HCT116 (cell line): ENCODE measurements at regions not wholly inside any gene's neighbourhood (a gene's known extent, or its start where the extent isn't known, plus 50 kb on each side); places are given as distances from the start of the nearest gene placed in this dataset.

Source experiments
- ATAC-seq: fragments of 200-7000 bp; cut with Tn5 transposase; 2 replicates; pipeline ENCODE4 v1.9.1; 2020; ENCODE audit warnings: mild to moderate bottlenecking, moderate library complexity
- BruUV-seq: library from RNA; stranded (reverse); fragments of 400-500 nt; replicated peaks from 2 replicates; lab custom pipeline; 2021; lab: Mats Ljungman, UMichigan
- CTCF ChIA-PET: fragments of 300-600 bp; sonication (Branson Sonifier 250); formaldehyde crosslinking; loops from one replicate; lab custom pipeline; 2021; ENCODE audit warnings: antibody characterized with exemption; lab: Charles Lee
- POLR2A ChIA-PET: fragments of 300-600, 350-600 bp; sonication (Branson Sonifier 250); formaldehyde crosslinking; loops from one replicate; lab custom pipeline; 2021; ENCODE audit warnings: antibody characterized with exemption; lab: Charles Lee
- RAD21 ChIA-PET, 2 experiments: fragments of 300-600 bp; sonication (Branson Sonifier 250); formaldehyde crosslinking; loops; one replicate each; lab custom pipeline; 2023; ENCODE audit warnings: low total read pairs in 2 of 2; ENCODE audit not compliant: uncharacterized antibody in 2 of 2, unreplicated experiment in 2 of 2, low non-redundant PET in 1 of 2; lab: Charles Lee
- DNase-seq: peaks from one replicate; pipeline ENCODE4 v3.0.0-alpha.2; 2010; ENCODE audit warnings: low read depth, low spot score
- H2AFZ ChIP-seq: fragments of 200-600 bp; shearing (Covaris generic), sonication (generic); 2 replicates; pipeline ENCODE4 v1.6.1; 2017; ENCODE audit warnings: low read depth, mixed run types, mixed read lengths, antibody characterized with exemption, low read length; ENCODE audit not compliant: poor library complexity, severe bottlenecking
- H3K27ac ChIP-seq: 2 replicates; pipeline ENCODE4 v1.5.1; 2012; ENCODE audit warnings: low read depth, low read length
- H3K27me3 ChIP-seq: fragments of 200-600 bp; sonication (generic); 2 replicates; pipeline ENCODE4 v1.6.1; 2016; ENCODE audit warnings: mixed run types, low read length, mixed read lengths; ENCODE audit not compliant: insufficient read depth
- H3K36me3 ChIP-seq, 2 experiments: fragments of 200-500 bp in 1 of 2; fragments of 200-600 bp in 1 of 2; sonication (Bioruptor generic) in 1 of 2; sonication (generic) in 1 of 2; 2 replicates each; pipeline versions ENCODE4 v1.5.1 to v1.6.1; 2014 to 2016; ENCODE audit warnings: low read length in 2 of 2, inconsistent platforms in 1 of 2, mixed read lengths in 1 of 2, mixed run types in 1 of 2; ENCODE audit not compliant: insufficient read depth in 2 of 2, control insufficient read depth in 1 of 2
- H3K4me1 ChIP-seq, 2 experiments: fragments of 200-600 bp in 1 of 2; sonication (generic) in 1 of 2; 2 replicates each; pipeline versions ENCODE4 v1.5.1 to v1.6.1; 2012 to 2017; ENCODE audit warnings: low read length in 2 of 2, inconsistent platforms in 1 of 2, mild to moderate bottlenecking in 1 of 2, mixed read lengths in 1 of 2, mixed run types in 1 of 2, moderate library complexity in 1 of 2; ENCODE audit not compliant: insufficient read depth in 2 of 2, control insufficient read depth in 1 of 2
- H3K4me2 ChIP-seq: fragments of 200-600 bp; sonication (generic); 2 replicates; pipeline ENCODE4 v1.6.1; 2017; ENCODE audit warnings: mixed run types, low read length, mixed read lengths
- H3K4me3 ChIP-seq, 2 experiments: fragments of 200-600 bp in 1 of 2; sonication (generic) in 1 of 2; replicated peaks in 1 of 2; 2 replicates each; pipeline ENCODE4 v1.5.1; 2011 to 2016; ENCODE audit warnings: low read length in 2 of 2, control low read depth in 1 of 2, low read depth in 1 of 2, mild to moderate bottlenecking in 1 of 2, mixed read lengths in 1 of 2, mixed run types in 1 of 2
- H3K79me2 ChIP-seq: fragments of 200-600 bp; sonication (generic); 2 replicates; pipeline ENCODE4 v1.6.1; 2017; ENCODE audit warnings: mild to moderate bottlenecking, mixed run types, low read length, moderate library complexity, mixed read lengths; ENCODE audit not compliant: insufficient read depth
- H3K9ac ChIP-seq: fragments of 200-600 bp; sonication (generic); 2 replicates; pipeline ENCODE4 v1.6.1; 2016; ENCODE audit warnings: low read length, mixed read lengths
- H3K9me2 ChIP-seq: fragments of 200-600 bp; sonication (generic), shearing (Covaris generic); 2 replicates; pipeline ENCODE4 v1.6.1; 2017; ENCODE audit warnings: mixed run types, mild to moderate bottlenecking, moderate library complexity; ENCODE audit not compliant: insufficient read depth
- H3K9me3 ChIP-seq, 2 experiments: fragments of 200-500 bp in 1 of 2; fragments of 200-600 bp in 1 of 2; sonication (Bioruptor generic) in 1 of 2; sonication (generic) in 1 of 2; 2 replicates each; pipeline ENCODE4 v1.6.1; 2014 to 2017; ENCODE audit warnings: low read length in 2 of 2, mixed read lengths in 2 of 2, inconsistent platforms in 1 of 2, low read depth in 1 of 2, mild to moderate bottlenecking in 1 of 2, mixed run types in 1 of 2, moderate library complexity in 1 of 2; ENCODE audit not compliant: control insufficient read depth in 1 of 2, insufficient read depth in 1 of 2
- H4K20me1 ChIP-seq: fragments of 200-600 bp; sonication (generic), shearing (Covaris generic); 2 replicates; pipeline ENCODE4 v1.6.1; 2017; ENCODE audit warnings: mixed run types, mild to moderate bottlenecking, moderate library complexity; ENCODE audit not compliant: insufficient read depth
- ATF3 ChIP-seq: IDR thresholded peaks from 2 replicates; pipeline ENCODE4 v1.6.1; 2012
- CEBPB ChIP-seq: IDR thresholded peaks from 2 replicates; pipeline ENCODE4 v1.6.1; 2012; ENCODE audit warnings: low read depth
- EGR1 ChIP-seq: IDR thresholded peaks from 2 replicates; pipeline ENCODE4 v1.6.1; 2012; ENCODE audit warnings: low read depth
- EZH2phosphoT487 ChIP-seq: fragments of 200-600 bp; IDR thresholded peaks from 2 replicates; pipeline ENCODE4 v1.6.1; 2018; ENCODE audit warnings: antibody characterized with exemption, borderline replicate concordance
- FOSL1 ChIP-seq: IDR thresholded peaks from 2 replicates; pipeline ENCODE4 v1.6.1; 2012; ENCODE audit warnings: low read depth
- POLR2A ChIP-seq: IDR thresholded peaks from 2 replicates; pipeline ENCODE4 v1.7.0; 2011; ENCODE audit warnings: borderline replicate concordance; ENCODE audit not compliant: insufficient read depth, insufficient read length; ENCODE audit errors: extremely low read depth
- POLR2AphosphoS5 ChIP-seq: IDR thresholded peaks from 2 replicates; pipeline ENCODE4 v1.6.1; 2011; ENCODE audit warnings: mild to moderate bottlenecking, low read depth, low read length, moderate library complexity
- RAD21 ChIP-seq: IDR thresholded peaks from 2 replicates; pipeline ENCODE4 v1.6.1; 2012; ENCODE audit warnings: low read depth, mild to moderate bottlenecking
- SIN3A ChIP-seq: IDR thresholded peaks from 2 replicates; pipeline ENCODE4 v1.6.1; 2012; ENCODE audit warnings: low read depth
- ZBTB33 ChIP-seq: IDR thresholded peaks from 2 replicates; pipeline ENCODE4 v1.6.1; 2011; ENCODE audit warnings: mild to moderate bottlenecking, low read length, moderate library complexity; ENCODE audit not compliant: insufficient replicate concordance; ENCODE audit errors: extremely low read depth
- ZFX ChIP-seq: fragments of 450-650 bp; IDR thresholded peaks from 2 replicates; pipeline ENCODE4 v1.6.1; 2017
- ZNF274 ChIP-seq: fragments of 200-500 bp; sonication (Bioruptor generic); IDR thresholded peaks from 2 replicates; pipeline ENCODE4 v1.6.1; 2014; ENCODE audit warnings: mild to moderate bottlenecking, low read depth, low read length, inconsistent platforms
- intact Hi-C: fragments of 100-400 bp; cut with micrococcal nuclease; formaldehyde crosslinking; loops from 2 replicates; pipeline ENCODE4 v1.10.0; 2022

GRCh38 chr5:52041842-52042241, 658.6 kb downstream of the ISL1 start:
- no peak for TF ChIP-seq RAD21
- TF ChIP-seq ATF3: no peak
- no peak for TF ChIP-seq POLR2A
- no peak overlapping the region for H3K27ac ChIP-seq
- H3K36me3 ChIP-seq: no peaks in the 10 kb centered on the region
- H3K9me2 ChIP-seq: no peaks in the 10 kb centered on the region
- intact Hi-C loops: no loop called here
- H4K20me1 ChIP-seq: no peaks in the 10 kb centered on the region
- no peak overlapping the region for H3K9ac ChIP-seq
- ATAC-seq (no peak), DNase-seq (no peak)
- POLR2A ChIA-PET: no interaction called here
- H3K27me3 ChIP-seq: no peaks in the 10 kb centered on the region
- no peak overlapping the region for H2AFZ ChIP-seq
- RAD21 ChIA-PET: no interaction called here
- CTCF ChIA-PET: no interaction called here
- no TSS peak for BruUV-seq
- H3K79me2 ChIP-seq: no peaks in the 10 kb centered on the region
- H3K4me1 ChIP-seq: no peaks in the 10 kb centered on the region
- H3K9me3 ChIP-seq: no peaks in the 10 kb centered on the region
- H3K4me2 ChIP-seq: no peak overlapping the region
- no peak overlapping the region for H3K4me3 ChIP-seq

GRCh38 chr5:52043137-52043536, 659.9 kb downstream of the ISL1 start:
- H3K79me2 ChIP-seq: no peaks in the 10 kb centered on the region
- no peak for TF ChIP-seq ATF3
- no peak overlapping the region for H3K4me3 ChIP-seq
- intact Hi-C loops: no loop called here
- POLR2A ChIA-PET: no interaction called here
- no peaks in the 10 kb centered on the region for H3K36me3 ChIP-seq
- DNase-seq (no peak), ATAC-seq (no peak)
- H3K27ac ChIP-seq: no peak overlapping the region
- BruUV-seq: no TSS peak
- no peaks in the 10 kb centered on the region for H3K27me3 ChIP-seq
- no peaks in the 10 kb centered on the region for H4K20me1 ChIP-seq
- CTCF ChIA-PET: no interaction called here
- no peaks in the 10 kb centered on the region for H3K4me1 ChIP-seq
- H3K9me2 ChIP-seq: no peaks in the 10 kb centered on the region
- no peaks in the 10 kb centered on the region for H3K9me3 ChIP-seq
- H2AFZ ChIP-seq: no peak overlapping the region
- H3K9ac ChIP-seq: no peak overlapping the region
- RAD21 ChIA-PET: no interaction called here
- H3K4me2 ChIP-seq: no peak overlapping the region

GRCh38 chr5:52043543-52043942, 660.3 kb downstream of the ISL1 start:
- no peak for DNase-seq
- ChIA-PET RAD21 (no interaction called here), CTCF (no interaction called here), POLR2A (no interaction called here)
- no peak overlapping the region for H3K9ac ChIP-seq
- H3K36me3 ChIP-seq: no peaks in the 10 kb centered on the region
- no TSS peak for BruUV-seq
- H4K20me1 ChIP-seq: no peaks in the 10 kb centered on the region
- H3K4me3 ChIP-seq: no peak overlapping the region
- intact Hi-C loops: no loop called here
- no peaks in the 10 kb centered on the region for H3K9me2 ChIP-seq
- no peaks in the 10 kb centered on the region for H3K79me2 ChIP-seq
- H3K9me3 ChIP-seq: no peaks in the 10 kb centered on the region
- no peak overlapping the region for H3K27ac ChIP-seq
- no peak for ATAC-seq
- H3K4me1 ChIP-seq: no peaks in the 10 kb centered on the region
- H3K27me3 ChIP-seq: no peaks in the 10 kb centered on the region
- H2AFZ ChIP-seq: no peak overlapping the region
- H3K4me2 ChIP-seq: no peak overlapping the region
- TF ChIP-seq ZNF274 (no peak), EGR1 (no peak), FOSL1 (no peak), EZH2phosphoT487 (no peak), ZBTB33 (no peak), ATF3 (no peak), ZFX (no peak), POLR2AphosphoS5 (no peak), SIN3A (no peak), CEBPB (no peak)
- TF ChIP-seq, all 23 proteins: peak for 0
